ENCODE measurements at regions not wholly inside any gene's neighbourhood (a gene's known extent, or its start where the extent isn't known, plus 50 kb on each side); places are given as distances from the start of the nearest gene placed in this dataset.
"Not testable (repeated sequence)": the region's sequence is repeated elsewhere in the genome, so short reads cannot be mapped to it uniquely, and the experiment has no call there.

DNA sequence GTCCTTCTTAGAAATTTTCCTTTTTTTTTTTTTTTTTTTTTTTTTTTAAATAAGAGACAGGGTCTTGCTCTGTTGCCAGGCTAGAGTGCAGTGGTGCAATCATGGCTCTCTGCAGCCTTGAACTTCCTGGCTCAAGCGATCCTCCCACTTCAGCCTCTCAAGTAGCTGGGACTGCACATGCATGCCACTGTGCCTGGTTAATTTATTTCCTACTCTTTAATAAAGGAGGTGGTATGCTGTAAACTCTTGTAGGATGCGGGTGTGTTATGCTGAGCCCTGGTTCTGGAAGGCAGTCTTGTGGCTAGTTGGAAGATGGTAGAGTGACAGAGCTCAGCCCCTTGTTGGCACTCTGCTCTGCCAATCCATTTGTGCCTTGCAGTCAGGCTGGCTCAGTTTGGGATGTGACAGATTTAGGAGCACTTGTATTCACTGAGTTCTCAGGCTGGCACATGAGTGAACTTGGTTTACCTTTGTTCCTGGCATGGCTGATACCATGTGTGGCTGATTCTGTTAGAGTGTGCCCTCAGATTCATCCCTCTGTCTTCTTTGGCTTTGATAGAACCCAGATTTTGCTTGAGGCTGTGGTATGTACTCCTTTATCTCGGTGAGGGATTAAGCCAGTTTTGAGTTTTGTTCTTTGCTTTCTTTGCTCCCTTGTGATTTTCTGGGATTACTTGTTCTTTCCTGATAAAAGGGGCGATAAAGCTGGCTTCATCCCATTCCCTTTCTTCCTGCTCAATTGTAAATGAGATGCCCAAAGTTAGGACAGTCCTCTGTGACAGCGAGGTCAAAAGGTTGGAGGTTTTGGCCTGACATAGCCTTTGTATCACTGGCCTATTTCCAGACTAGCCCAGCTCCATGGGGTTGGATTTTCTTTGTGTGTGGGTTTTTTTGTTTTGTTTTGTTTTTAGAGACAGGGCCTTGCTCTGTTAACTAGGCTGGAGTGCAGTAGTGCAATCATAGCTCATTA is 91.2 kb upstream of the CRYM start:
- H2AFZ ChIP-seq (replicated peaks; ENCODE audit: low read length, poor library complexity); H2AK5ac ChIP-seq (ENCODE audit: low read depth, low read length); H3K27ac ChIP-seq (ENCODE audit: insufficient read depth, low read length); BruUV-seq (replicated peaks); H4K8ac ChIP-seq (ENCODE audit: low read depth in 2 of 2, low read length in 2 of 2); H3K23ac ChIP-seq (ENCODE audit: low read depth, low read length); H4K20me1 ChIP-seq (ENCODE audit: insufficient read depth, low read length); H3K9me3 ChIP-seq (ENCODE audit: control insufficient read depth, insufficient read depth, low read length); POLR2A ChIA-PET (ENCODE audit: unreplicated experiment); H4K5ac ChIP-seq (ENCODE audit: low read depth, low read length); H2BK15ac ChIP-seq (ENCODE audit: low read depth, low read length); H4K91ac ChIP-seq (ENCODE audit: insufficient read depth, low read depth, low read length); H3K4me3 ChIP-seq (ENCODE audit: insufficient read depth, low read depth, low read length); CTCF ChIA-PET; H3K18ac ChIP-seq (ENCODE audit: low read depth, low read length); H3K36me3 ChIP-seq (ENCODE audit: control insufficient read depth, insufficient read depth, low read length); H3K9ac ChIP-seq (ENCODE audit: low read depth, low read length); DNase-seq; H2BK20ac ChIP-seq (ENCODE audit: low read depth, low read length); H3K4me1 ChIP-seq (ENCODE audit: control insufficient read depth, insufficient read depth, low read length); ATAC-seq (ENCODE audit: low read depth); in situ Hi-C loops (cut with MboI; ENCODE audit: low sequenced_read_pairs); intact Hi-C loops (cut with micrococcal nuclease); H3K27me3 ChIP-seq (ENCODE audit: control insufficient read depth, insufficient read depth, low read length); H3K9me1 ChIP-seq (ENCODE audit: insufficient read depth, low read length); H2BK5ac ChIP-seq (ENCODE audit: low read depth, low read length, poor library complexity, severe bottlenecking); H3K4ac ChIP-seq (ENCODE audit: low read depth, low read length); H3K56ac ChIP-seq (ENCODE audit: extremely low read depth, insufficient read depth, low read length); H3K4me2 ChIP-seq (ENCODE audit: low read depth, low read length); H3K14ac ChIP-seq (replicated peaks; ENCODE audit: low read depth, low read length); dilution Hi-C loops (cut with HindIII; ENCODE audit: low sequenced_read_pairs, unreplicated experiment); H3K79me1 ChIP-seq (ENCODE audit: low read depth in 1 of 2, low read length in 2 of 2); H2AK9ac ChIP-seq (replicated peaks; ENCODE audit: low read depth, low read length, poor library complexity); H2BK120ac ChIP-seq (ENCODE audit: low read depth, low read length): not testable (repeated sequence)
- WGBS, 2 experiments (ENCODE audit: extremely low coverage in 2 of 2, insufficient read length in 1 of 2), result no CpG with 5 or more reads among the region's 5 CpGs

- H3K9me3 ChIP-seq (ENCODE audit: control insufficient read depth, insufficient read depth, low read length); H4K8ac ChIP-seq (ENCODE audit: low read depth in 2 of 2, low read length in 2 of 2); H3K79me1 ChIP-seq (ENCODE audit: low read depth in 1 of 2, low read length in 2 of 2); CTCF ChIA-PET; POLR2A ChIA-PET (ENCODE audit: unreplicated experiment); H3K27ac ChIP-seq (ENCODE audit: insufficient read depth, low read length); H3K14ac ChIP-seq (replicated peaks; ENCODE audit: low read depth, low read length); H4K5ac ChIP-seq (ENCODE audit: low read depth, low read length); intact Hi-C loops (cut with micrococcal nuclease); H3K9me1 ChIP-seq (ENCODE audit: insufficient read depth, low read length); H2BK20ac ChIP-seq (ENCODE audit: low read depth, low read length); H2BK15ac ChIP-seq (ENCODE audit: low read depth, low read length); H3K18ac ChIP-seq (ENCODE audit: low read depth, low read length); H2AK5ac ChIP-seq (ENCODE audit: low read depth, low read length); H2BK120ac ChIP-seq (ENCODE audit: low read depth, low read length); H3K27me3 ChIP-seq (ENCODE audit: control insufficient read depth, insufficient read depth, low read length); H3K4me1 ChIP-seq (ENCODE audit: control insufficient read depth, insufficient read depth, low read length); DNase-seq; H3K23ac ChIP-seq (ENCODE audit: low read depth, low read length); H4K20me1 ChIP-seq (ENCODE audit: insufficient read depth, low read length); H2AK9ac ChIP-seq (replicated peaks; ENCODE audit: low read depth, low read length, poor library complexity); H3K9ac ChIP-seq (ENCODE audit: low read depth, low read length); dilution Hi-C loops (cut with HindIII; ENCODE audit: low sequenced_read_pairs, unreplicated experiment); BruUV-seq (replicated peaks); H4K91ac ChIP-seq (ENCODE audit: insufficient read depth, low read depth, low read length); H2BK5ac ChIP-seq (ENCODE audit: low read depth, low read length, poor library complexity, severe bottlenecking); H3K4ac ChIP-seq (ENCODE audit: low read depth, low read length); H3K36me3 ChIP-seq (ENCODE audit: control insufficient read depth, insufficient read depth, low read length); H3K4me3 ChIP-seq (ENCODE audit: insufficient read depth, low read depth, low read length); H3K4me2 ChIP-seq (ENCODE audit: low read depth, low read length); H3K56ac ChIP-seq (ENCODE audit: extremely low read depth, insufficient read depth, low read length); ATAC-seq (ENCODE audit: low read depth); H2AFZ ChIP-seq (replicated peaks; ENCODE audit: low read length, poor library complexity); in situ Hi-C loops (cut with MboI; ENCODE audit: low sequenced_read_pairs): not testable (repeated sequence)
- WGBS, 2 experiments (ENCODE audit: extremely low coverage in 2 of 2, insufficient read length in 1 of 2), result 62% methylated on average over 2 of the region's 9 CpGs; no CpG with 5 or more reads in 1 of the 2 experiments
These were observed 89.8 kb upstream of the CRYM start for GRCh38 chr16:21367733-21368421.
